ENCODE measurements at regions not wholly inside any gene's neighbourhood (a gene's known extent, or its start where the extent isn't known, plus 50 kb on each side); places are given as distances from the start of the nearest gene placed in this dataset.

- TF ChIP-seq, protein P1, sequence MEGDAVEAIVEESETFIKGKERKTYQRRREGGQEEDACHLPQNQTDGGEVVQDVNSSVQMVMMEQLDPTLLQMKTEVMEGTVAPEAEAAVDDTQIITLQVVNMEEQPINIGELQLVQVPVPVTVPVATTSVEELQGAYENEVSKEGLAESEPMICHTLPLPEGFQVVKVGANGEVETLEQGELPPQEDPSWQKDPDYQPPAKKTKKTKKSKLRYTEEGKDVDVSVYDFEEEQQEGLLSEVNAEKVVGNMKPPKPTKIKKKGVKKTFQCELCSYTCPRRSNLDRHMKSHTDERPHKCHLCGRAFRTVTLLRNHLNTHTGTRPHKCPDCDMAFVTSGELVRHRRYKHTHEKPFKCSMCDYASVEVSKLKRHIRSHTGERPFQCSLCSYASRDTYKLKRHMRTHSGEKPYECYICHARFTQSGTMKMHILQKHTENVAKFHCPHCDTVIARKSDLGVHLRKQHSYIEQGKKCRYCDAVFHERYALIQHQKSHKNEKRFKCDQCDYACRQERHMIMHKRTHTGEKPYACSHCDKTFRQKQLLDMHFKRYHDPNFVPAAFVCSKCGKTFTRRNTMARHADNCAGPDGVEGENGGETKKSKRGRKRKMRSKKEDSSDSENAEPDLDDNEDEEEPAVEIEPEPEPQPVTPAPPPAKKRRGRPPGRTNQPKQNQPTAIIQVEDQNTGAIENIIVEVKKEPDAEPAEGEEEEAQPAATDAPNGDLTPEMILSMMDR (IDR thresholded peaks at IDR 0.05) = no peak
- no peak for TF ChIP-seq POLR2A (IDR thresholded peaks at IDR 0.05)
These were observed 198.5 kb upstream of the BTBD3 start for GRCh38 chr20:11719153-11719552.
